ENCODE measurements at regions not wholly inside any gene's neighbourhood (a gene's known extent, or its start where the extent isn't known, plus 50 kb on each side); places are given as distances from the start of the nearest gene placed in this dataset.

- DNase-seq (ENCODE audit: low spot score in 2 of 2): no peak
- WGBS: 8% methylated on average over 9 of the region's 9 CpGs
- H3K27me3 ChIP-seq: peaks cover 10% of the 10 kb centered on the region
- peaks cover 9% of the 10 kb centered on the region for H3K4me1 ChIP-seq
- no peaks in the 10 kb centered on the region for H3K36me3 ChIP-seq
- TF ChIP-seq EP300 (IDR thresholded peaks at IDR 0.05) (no peak), CTCF (IDR thresholded peaks at IDR 0.05) (peak; percentile 77 to 79)
- no peak overlapping the region for H3K4me3 ChIP-seq
- H3K9me3 ChIP-seq: no peaks in the 10 kb centered on the region
- no peak overlapping the region for H3K27ac ChIP-seq
These were observed 87.2 kb downstream of the PTTG1 start for GRCh38 chr5:160508780-160509361.

GRCh38 chr5:160511280-160511929, 89.8 kb downstream of the PTTG1 start:
- 61% methylated on average over 12 of the region's 12 CpGs for WGBS
- DNase-seq (ENCODE audit: low spot score in 2 of 2): no peak
- Histone ChIP-seq H3K4me1 (peaks cover 9% of the 10 kb centered on the region), H3K27me3 (peaks cover 10% of the 10 kb centered on the region), H3K36me3 (no peaks in the 10 kb centered on the region), H3K4me3 (no peak overlapping the region), H3K9me3 (no peaks in the 10 kb centered on the region), H3K27ac (no peak overlapping the region)
- no peak for TF ChIP-seq CTCF (IDR thresholded peaks at IDR 0.05)
- TF ChIP-seq EP300 (IDR thresholded peaks at IDR 0.05): no peak
- TF ChIP-seq POLR2AphosphoS5 (IDR thresholded peaks at IDR 0.05): no peak
- TF ChIP-seq POLR2A (IDR thresholded peaks at IDR 0.05): no peak

Data from suprapubic skin (tissue), 4 donors.